Middle frontal gyrus (tissue), 1 donor: ENCODE measurements at regions not wholly inside any gene's neighbourhood (a gene's known extent, or its start where the extent isn't known, plus 50 kb on each side); places are given as distances from the start of the nearest gene placed in this dataset.
A peak's percentile ranks its signal among the peaks of the same experiment; 100 is the strongest.

Experiments used
- DNase-seq: peaks from one replicate; pipeline ENCODE4 v3.0.0-alpha.2; 2015; ENCODE audit warnings: low spot score; ENCODE audit errors: extremely low spot score

DNA sequence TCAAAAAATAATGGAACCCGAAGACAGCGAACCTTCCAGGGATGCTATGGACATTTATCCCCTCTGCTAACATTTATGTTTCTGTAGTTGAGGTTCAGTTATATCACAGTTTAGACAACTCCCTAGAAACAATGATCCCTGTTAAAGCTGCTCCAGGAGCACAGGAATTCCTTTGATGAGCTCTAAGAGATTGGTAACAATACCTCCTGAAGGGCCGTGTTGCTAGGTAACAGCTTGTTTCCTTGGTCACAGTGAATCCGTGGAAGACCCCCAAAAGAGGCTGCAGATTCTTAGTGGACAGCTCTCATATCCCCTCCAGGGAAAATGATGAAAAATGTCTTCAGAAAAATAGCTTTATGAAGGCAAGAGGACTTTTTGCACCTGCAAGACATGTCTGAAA, 160.2 kb downstream of the SERPINI1 start:
- DNase-seq: no peak

DNA sequence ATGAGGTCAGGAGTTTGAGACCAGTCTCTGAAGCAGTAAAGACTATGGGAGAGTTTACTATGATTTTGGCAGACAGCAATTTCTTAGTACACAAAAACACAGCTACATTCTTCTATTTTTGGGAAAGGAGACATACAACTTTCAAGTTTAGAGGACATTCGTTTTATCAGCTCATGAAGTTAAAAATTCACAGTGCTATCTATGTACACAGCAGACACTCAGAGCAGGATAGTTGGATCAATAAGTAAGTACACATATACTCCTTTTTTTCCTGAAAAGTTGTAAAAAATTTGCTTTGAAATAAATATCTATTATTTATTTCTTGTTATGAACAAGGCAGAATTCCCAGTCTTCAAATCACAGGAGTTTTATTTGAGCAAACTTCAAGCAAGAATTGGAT, 159.7 kb downstream of the SERPINI1 start:
- no peak for DNase-seq

DNA sequence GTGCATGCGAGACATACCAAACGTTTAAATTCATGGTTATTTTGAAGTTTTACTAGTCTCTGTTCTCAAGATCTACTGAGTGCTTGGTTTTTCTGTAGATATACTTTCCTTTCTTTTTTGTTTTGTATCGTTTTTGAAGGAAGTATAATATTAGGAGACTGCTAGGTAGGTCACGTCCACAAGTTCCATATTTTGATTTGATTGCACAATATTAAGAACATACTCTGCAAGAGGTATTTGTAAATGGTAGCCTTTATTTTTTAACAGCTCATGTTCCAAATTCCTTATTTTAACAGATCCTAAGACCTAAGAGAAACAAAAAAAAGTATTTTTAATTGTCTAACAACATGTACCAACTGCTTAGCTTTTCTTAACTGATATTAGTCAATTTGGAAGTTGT, 156.7 kb downstream of the SERPINI1 start:
- no peak for DNase-seq

DNA sequence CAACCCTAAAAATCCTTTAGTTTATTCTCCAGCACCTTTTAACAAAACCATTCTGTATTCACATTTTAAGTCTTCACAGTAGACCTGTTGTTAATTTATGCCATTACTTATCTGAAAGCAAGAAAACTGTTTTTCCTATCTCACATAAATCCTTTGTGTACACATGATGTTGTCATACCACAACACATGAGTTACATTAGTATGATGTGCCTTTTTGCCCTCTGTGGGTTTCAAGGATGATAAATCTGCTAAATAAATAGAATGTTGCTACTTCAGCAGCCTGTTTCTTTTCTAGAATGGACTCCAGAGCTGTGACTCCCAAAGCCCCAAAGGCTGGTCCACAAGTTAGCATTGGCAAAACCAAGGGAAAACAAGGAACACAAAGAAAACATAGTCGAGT, 151.6 kb downstream of the SERPINI1 start:
- no peak for DNase-seq

DNA sequence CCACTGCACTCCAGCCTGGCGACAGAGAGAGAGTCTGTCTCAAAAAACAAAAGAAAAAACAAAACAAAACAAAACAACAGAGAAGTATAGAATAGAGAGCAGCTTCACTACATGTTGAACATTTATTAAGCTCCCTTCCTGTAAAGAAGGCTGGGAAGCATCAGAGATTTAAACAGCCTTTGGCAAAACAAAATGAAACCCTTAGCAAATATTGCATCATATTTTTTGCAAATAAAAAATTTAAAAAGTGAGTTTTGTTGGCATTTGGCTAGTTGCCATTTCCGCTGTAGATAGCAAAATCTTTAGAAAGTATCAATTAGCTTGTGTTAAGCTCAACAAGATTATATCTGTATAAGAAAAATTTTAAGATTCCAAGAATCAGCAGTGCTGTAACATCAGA, 151.2 kb downstream of the SERPINI1 start:
- DNase-seq: no peak

DNA sequence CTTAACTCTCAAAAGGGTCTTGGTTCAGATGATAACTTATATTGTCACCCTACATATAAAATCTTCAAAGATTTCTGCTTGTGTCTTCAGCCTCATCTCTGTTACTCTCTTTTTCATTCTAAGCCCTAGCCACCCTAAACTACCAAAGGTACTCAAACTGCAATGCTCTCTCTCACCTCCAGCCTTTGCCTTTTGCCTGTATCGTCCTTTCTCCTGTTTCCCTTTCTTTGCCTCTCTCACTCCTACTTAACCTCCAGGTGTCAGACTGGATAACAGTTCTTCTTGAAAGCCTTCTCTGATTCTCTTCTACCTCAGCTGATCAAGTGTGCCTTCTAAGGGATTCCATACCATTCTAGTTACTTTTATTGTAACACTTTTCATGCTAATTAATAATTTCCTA, 149.8 kb downstream of the SERPINI1 start:
- DNase-seq: no peak

DNA sequence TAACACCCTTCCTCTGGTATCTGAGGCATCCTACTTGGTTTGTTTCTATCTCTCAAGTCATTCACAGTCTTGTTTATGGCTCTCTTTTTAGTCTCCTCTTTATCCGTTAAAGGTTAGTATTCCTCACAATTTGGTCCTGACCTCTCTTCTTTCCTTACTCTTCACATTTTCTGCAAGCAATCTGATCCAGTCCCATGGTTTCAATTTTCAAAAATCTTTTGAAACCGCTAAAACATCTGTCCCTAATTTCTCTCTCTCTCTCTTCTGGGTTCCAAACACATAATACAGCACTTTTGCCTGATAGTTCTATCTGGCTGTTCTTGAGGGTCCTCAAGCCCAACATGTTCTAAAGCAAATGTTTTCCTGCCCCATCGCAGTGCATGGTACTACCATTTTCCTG, 149.0 kb downstream of the SERPINI1 start:
- no peak for DNase-seq

DNA sequence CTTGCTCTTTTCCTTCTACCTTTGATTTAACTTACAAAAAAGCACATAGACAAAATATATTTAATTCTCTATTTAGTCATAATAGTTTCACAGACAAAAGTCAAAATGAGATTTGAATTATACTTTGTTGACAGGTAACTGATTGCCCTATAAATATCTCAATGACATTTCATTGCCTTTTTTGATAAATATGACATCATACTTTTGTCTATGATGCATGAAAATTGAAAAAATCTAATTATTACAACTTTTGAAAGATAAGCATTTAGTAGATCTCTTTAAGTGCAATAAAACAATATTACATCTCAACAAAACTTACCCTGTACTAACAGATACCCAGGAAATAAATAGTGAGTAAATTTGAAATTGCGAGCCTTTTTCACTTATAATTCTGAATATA, 147.9 kb downstream of the SERPINI1 start:
- DNase-seq: no peak

DNA sequence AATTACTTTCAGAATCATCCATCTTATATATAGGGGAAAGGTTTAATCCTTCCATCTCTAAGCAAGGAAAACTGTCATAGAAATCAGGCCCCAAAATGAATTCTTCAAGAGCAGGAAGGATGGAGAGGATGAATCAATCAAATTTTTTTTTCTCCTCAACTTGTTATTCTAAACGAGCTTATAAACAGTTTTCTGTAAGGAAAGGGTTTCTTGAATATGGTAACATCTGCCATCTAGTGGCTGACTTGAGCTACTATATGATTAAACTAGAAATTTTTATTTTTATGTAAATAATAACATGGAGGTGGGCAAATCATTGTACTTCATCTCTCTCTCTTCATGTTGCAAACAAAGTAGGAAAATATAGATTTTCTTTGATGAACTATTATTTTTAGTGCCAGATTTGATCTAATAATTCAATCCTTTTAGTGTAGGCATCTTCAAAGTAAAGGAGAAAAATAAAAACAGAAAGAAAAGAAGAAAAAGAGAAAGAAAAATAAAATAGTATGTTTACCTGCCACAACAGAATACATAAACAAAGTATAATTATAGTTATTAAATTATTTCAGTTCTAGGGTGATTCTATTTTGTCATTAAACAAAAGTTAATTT, 146.6 kb downstream of the SERPINI1 start:
- peak; percentile 45 for DNase-seq

DNA sequence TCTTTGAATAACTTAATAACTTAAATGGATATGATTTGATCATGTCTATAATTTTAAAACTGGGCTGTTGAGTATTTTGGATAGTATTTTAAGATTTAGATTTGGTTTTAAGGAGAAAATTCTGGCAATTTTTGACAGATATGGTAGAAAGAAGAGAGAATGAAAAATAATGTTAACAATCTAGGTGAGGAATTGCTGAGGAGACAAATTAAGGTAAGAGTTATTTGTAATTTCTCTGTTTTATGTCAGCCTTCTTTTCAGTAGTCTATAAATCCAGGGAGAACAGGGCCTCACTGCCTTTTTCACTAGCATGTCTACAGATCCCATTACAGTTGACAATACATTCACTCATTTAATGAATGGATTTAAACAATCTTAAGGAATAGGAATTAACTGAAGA, 144.7 kb downstream of the SERPINI1 start:
- no peak for DNase-seq

DNA sequence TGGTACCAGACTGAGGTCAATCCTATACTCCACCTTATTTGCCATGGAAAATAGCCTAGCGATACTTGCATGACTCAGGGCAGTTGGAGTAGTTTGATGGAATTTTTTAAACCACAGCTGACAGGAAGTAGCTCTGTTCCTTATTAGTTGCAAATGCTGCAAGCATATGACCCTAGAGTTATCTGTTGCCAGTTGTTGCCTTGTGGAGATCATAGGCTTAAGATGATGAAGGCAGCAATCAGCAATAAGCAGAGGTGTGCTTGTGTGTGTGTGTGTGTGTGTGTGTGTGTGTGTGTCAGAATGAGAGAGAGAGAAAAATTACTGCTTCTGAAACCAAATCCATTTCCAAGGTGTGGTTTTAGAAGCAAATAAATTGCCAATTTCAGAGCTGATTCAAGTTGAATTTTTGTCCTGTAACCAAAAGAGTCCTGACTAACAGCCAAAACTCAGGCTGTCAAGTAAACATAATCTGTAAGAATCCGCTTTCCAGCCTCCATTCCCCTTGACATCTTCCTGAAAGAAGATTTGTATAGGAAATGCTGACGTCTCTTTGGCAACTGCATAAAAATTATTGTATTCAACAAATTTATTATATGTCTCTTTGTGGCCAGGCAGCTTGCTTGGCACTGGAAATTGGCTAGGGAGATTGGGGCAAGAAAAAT, 141.2 kb downstream of the SERPINI1 start:
- no peak for DNase-seq
